Neural cell (in vitro differentiated cells): ENCODE measurements at regions not wholly inside any gene's neighbourhood (a gene's known extent, or its start where the extent isn't known, plus 50 kb on each side); places are given as distances from the start of the nearest gene placed in this dataset.

Experiments
- EZH2 ChIP-seq: fragments of 200-600, 300-800 bp; shearing (Covaris generic), sonication (generic); IDR thresholded peaks from 2 replicates; pipeline ENCODE4 v1.6.1; 2014; ENCODE audit warnings: antibody characterized with exemption, low read length, borderline replicate concordance, mild to moderate bottlenecking; ENCODE audit not compliant: insufficient read depth, poor library complexity, severe bottlenecking
- POLR2AphosphoS5 ChIP-seq: IDR thresholded peaks from 2 replicates; pipeline ENCODE4 v1.6.1; 2012

DNA sequence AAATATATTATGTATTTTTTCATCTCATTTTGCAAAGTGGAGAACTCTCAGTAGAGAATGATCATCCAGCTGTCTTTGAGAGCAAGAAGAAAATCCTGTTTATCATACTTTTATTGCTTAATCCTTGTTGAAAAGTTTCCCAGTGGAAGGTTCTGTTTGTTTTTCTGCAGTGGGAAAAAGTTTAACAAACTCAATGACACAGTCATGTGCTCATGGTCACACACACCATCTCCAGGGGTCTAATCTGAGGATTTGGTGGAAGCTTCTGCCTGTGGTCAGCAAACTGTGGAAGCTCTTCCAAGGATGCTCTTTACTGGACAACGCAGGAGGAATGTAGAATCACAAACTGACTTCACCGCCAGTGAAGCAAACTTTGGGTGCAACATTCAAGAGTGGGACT is 1003.9 kb downstream of the SORCS3 start:
- no peak for TF ChIP-seq POLR2AphosphoS5
- no peak for TF ChIP-seq EZH2
